ENCODE measurements at regions not wholly inside any gene's neighbourhood (a gene's known extent, or its start where the extent isn't known, plus 50 kb on each side); places are given as distances from the start of the nearest gene placed in this dataset.

DNA sequence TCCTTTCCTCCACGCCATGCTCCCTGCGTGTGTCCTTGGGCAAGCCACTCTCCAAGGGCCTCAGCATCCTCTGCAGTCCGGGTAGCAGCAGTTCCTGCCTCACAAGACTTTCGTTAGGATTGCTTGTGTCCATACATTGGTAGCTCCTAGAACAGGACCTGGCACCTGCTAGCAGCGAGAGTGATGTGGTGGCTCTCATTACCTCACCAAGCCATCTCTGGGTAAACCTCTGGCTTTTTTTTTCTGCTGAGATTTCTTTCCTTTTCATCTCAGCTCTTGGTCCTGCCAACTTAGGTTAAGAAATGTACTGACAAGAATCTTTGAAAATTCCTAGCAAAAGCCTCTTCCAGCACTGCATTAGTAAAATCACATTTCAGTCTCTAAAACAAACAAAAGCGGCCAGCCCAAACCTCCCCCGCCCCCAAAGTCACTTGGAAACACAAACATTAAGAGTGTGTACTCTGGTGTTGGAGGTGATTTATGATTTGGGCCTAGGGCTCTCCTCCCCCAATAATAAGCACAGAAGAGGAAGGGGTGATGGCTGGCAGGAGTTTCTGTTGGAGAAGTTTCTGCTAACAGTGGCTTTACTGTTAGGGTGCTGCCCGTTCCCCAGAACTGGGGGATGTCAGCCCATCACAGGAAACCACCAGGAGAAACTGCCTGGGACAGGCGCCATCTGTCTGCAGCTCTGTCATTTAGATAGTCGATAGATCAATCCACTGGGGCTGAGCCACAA, 199.2 kb downstream of the CD83 start:
- TF ChIP-seq, protein P1, sequence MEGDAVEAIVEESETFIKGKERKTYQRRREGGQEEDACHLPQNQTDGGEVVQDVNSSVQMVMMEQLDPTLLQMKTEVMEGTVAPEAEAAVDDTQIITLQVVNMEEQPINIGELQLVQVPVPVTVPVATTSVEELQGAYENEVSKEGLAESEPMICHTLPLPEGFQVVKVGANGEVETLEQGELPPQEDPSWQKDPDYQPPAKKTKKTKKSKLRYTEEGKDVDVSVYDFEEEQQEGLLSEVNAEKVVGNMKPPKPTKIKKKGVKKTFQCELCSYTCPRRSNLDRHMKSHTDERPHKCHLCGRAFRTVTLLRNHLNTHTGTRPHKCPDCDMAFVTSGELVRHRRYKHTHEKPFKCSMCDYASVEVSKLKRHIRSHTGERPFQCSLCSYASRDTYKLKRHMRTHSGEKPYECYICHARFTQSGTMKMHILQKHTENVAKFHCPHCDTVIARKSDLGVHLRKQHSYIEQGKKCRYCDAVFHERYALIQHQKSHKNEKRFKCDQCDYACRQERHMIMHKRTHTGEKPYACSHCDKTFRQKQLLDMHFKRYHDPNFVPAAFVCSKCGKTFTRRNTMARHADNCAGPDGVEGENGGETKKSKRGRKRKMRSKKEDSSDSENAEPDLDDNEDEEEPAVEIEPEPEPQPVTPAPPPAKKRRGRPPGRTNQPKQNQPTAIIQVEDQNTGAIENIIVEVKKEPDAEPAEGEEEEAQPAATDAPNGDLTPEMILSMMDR (conservative IDR thresholded peaks at IDR 0.05; ENCODE audit: control insufficient read depth, insufficient read depth, low read depth, low read length), result no peak
- H3K4me3 ChIP-seq (ENCODE audit: control insufficient read depth, low read depth, low read length), result no peak overlapping the region
- no peak for DNase-seq (ENCODE audit: low read depth)

- TF ChIP-seq, protein P1 (conservative IDR thresholded peaks at IDR 0.05; ENCODE audit: control insufficient read depth, insufficient read depth, low read depth, low read length), result no peak
- DNase-seq (ENCODE audit: low read depth), result no peak
- H3K4me3 ChIP-seq (ENCODE audit: control insufficient read depth, low read depth, low read length), result no peak overlapping the region
These were observed 199.9 kb downstream of the CD83 start for GRCh38 chr6:14317387-14317970.

DNA sequence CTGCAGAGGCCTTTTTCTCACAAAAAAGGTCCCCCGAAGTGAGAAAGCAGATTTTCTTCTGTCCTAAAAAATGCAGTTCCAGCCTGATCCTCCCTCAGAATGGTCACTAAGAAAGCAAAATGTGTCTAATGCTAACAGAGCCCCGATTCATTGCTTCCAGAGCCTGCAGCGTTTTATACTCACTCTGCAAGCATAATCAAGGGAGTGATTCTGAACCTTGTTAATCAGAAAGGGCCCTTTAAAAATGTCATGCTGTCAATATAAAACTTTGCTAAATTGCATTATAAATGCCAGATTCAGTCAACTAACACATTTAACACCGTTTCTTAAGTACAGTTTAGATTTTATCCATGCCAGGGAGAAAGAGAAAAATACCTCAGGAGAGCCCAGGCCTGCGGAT, 202.8 kb downstream of the CD83 start:
- TF ChIP-seq, protein P1 (conservative IDR thresholded peaks at IDR 0.05; ENCODE audit: control insufficient read depth, insufficient read depth, low read depth, low read length), result no peak
- no peak overlapping the region for H3K4me3 ChIP-seq (ENCODE audit: control insufficient read depth, low read depth, low read length)
- DNase-seq (ENCODE audit: low read depth), result no peak

DNA sequence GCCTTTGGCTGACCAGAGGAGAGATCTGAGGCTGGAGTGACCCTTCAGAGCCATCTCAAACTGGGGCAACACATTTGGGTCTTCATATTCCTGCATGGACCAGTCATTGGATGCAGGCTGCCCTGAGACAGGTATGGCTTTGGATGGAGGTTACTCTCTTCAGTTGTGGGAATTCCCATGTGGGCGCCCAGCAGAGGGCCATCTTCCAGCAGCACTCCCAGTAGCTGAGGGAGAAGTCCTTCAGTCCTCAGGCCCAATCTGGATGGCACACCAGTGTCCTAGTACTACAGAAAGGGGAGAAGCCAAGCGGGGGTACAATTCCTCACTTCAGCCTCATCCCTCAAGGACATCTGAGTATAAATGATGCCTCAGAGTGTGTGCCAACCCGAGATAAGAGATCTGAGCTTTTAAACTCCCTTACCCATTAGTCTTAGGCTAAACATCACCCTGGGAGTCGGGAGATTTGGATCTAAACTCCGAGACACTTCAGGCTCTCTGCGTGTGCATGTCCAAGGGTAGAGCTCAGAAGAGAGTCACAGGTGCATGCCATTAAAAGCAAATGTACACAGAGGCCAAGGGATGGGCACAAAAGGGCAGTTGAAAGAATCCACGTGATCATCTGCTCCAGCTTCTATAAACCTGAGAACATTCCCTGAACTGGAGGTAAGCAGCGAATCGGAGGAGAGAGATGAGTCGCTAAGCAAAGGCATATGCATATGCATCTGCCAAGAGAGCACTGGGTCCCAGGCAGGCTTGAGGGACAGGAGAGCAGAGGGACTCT, 204.6 kb downstream of the CD83 start:
- DNase-seq (ENCODE audit: low read depth), result no peak
- H3K4me3 ChIP-seq (ENCODE audit: control insufficient read depth, low read depth, low read length), result no peak overlapping the region
- TF ChIP-seq, protein P1 (conservative IDR thresholded peaks at IDR 0.05; ENCODE audit: control insufficient read depth, insufficient read depth, low read depth, low read length), result no peak

GRCh38 chr6:14322841-14323240, 205.3 kb downstream of the CD83 start:
- no peak overlapping the region for H3K4me3 ChIP-seq (ENCODE audit: control insufficient read depth, low read depth, low read length)
- TF ChIP-seq, protein P1 (conservative IDR thresholded peaks at IDR 0.05; ENCODE audit: control insufficient read depth, insufficient read depth, low read depth, low read length), result no peak
- DNase-seq (ENCODE audit: low read depth), result no peak

DNA sequence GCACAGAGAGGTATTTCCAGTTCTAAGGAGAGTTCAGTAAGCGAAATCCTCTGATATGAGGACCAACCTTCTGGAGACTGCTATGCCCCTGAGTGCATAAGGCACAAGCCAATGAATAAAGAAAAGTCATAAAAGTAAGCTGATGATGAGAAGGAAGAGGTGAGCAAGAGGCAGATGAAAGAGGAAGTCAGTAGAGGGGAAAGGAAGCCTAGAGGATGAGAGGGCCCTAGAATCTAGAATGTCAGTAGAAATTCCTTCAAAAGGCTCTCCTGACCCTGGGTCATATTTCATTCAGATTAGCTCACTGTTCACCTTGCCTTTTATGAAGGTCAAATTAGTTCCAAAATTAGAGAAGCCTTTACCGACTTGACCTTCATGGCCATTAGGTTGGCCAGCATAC, 209.2 kb downstream of the CD83 start:
- no peak for DNase-seq (ENCODE audit: low read depth)
- TF ChIP-seq, protein P1 (conservative IDR thresholded peaks at IDR 0.05; ENCODE audit: control insufficient read depth, insufficient read depth, low read depth, low read length), result no peak
- H3K4me3 ChIP-seq (ENCODE audit: control insufficient read depth, low read depth, low read length), result no peak overlapping the region

Data from fibroblast of mammary gland (primary cell).